ENCODE measurements at regions not wholly inside any gene's neighbourhood (a gene's known extent, or its start where the extent isn't known, plus 50 kb on each side); places are given as distances from the start of the nearest gene placed in this dataset.

GRCh38 chr4:138757432-138757831, 258.1 kb upstream of the NOCT start:
- DNase-seq (ENCODE audit: low read depth in 2 of 3, low spot score in 2 of 3): no peak

GRCh38 chr4:138756519-138756918, 259.1 kb upstream of the NOCT start:
- DNase-seq (ENCODE audit: low read depth in 2 of 3, low spot score in 2 of 3): no peak

GRCh38 chr4:138751309-138751708, 264.3 kb upstream of the NOCT start:
- no peak for DNase-seq (ENCODE audit: low read depth in 2 of 3, low spot score in 2 of 3)

- no peak for DNase-seq (ENCODE audit: low read depth in 2 of 3, low spot score in 2 of 3)
These were observed 266.3 kb upstream of the NOCT start for GRCh38 chr4:138749303-138749702.

- no peak for DNase-seq (ENCODE audit: low read depth in 2 of 3, low spot score in 2 of 3)
These were observed 273.7 kb upstream of the NOCT start for GRCh38 chr4:138741766-138742377.

- no peak for DNase-seq (ENCODE audit: low read depth in 2 of 3, low spot score in 2 of 3)
These were observed 274.5 kb upstream of the NOCT start for GRCh38 chr4:138740816-138741745.

DNA sequence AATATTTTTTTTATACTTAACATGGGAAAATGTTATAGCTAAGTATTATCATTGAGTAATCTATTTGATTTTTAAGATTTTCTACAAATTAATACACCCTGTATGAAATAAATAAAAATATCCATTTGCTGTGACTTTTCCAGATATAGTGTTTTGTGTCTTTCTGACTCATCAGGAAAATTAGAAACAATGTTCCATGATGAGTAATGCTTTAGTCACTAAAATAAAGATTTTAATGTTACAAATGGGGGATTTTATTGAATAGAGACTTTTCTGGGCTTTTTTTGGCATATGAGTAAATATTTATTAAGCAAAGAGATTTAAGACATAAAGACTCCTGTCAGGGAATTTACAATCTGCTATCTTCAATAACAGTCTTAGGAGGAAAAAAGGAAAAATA, 279.2 kb upstream of the NOCT start:
- DNase-seq (ENCODE audit: low read depth in 2 of 3, low spot score in 2 of 3): no peak

GRCh38 chr4:138734746-138735145, 280.8 kb upstream of the NOCT start:
- DNase-seq (ENCODE audit: low read depth in 2 of 3, low spot score in 2 of 3): no peak

DNA sequence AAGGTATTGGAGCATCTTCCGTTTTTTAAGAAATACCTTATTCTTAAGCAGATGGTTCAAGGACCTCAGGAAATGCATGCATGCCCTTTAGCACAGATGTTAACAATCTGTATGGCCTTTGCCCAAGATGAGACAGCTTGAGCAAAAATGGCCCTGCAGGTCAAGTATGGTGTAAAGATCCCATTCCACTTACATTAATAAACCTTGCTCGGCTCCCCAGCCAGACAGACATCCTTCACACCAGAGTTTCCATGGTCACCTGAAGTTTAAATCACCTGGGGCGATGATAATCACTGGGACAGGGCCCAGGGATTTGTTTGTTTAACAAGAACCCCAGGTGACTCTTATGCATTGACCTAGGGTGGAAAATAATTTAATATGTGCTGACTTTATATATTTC, 287.0 kb upstream of the NOCT start:
- no peak for DNase-seq (ENCODE audit: low read depth in 2 of 3, low spot score in 2 of 3)

GRCh38 chr4:138727731-138728130, 287.9 kb upstream of the NOCT start:
- no peak for DNase-seq (ENCODE audit: low read depth in 2 of 3, low spot score in 2 of 3)

- DNase-seq (ENCODE audit: low read depth in 2 of 3, low spot score in 2 of 3): no peak
These were observed 291.1 kb upstream of the NOCT start for GRCh38 chr4:138724530-138724929.

- DNase-seq (ENCODE audit: low read depth in 2 of 3, low spot score in 2 of 3): no peak
These were observed 298.8 kb upstream of the NOCT start for GRCh38 chr4:138716559-138717335.

DNA sequence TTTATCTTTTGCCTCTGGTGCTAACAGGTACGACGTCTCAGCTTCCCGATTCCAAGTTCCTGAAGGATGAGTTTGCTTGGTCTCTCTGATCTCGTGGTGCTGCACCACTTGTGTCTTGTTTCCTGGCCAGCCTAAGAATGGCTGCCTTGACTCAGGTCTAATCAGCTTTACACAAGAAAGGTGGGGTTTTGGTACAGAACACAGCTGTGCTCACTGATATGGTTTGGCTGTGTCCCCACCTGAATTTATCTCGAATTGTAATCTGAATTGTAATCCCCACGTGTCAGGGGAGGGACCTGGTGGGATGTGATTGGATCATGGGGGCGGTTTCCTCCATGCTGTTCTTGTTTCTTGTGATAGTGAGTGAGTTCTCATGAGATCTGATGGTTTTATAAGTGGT, 305.3 kb upstream of the NOCT start:
- no peak for DNase-seq (ENCODE audit: low read depth in 2 of 3, low spot score in 2 of 3)

DNA sequence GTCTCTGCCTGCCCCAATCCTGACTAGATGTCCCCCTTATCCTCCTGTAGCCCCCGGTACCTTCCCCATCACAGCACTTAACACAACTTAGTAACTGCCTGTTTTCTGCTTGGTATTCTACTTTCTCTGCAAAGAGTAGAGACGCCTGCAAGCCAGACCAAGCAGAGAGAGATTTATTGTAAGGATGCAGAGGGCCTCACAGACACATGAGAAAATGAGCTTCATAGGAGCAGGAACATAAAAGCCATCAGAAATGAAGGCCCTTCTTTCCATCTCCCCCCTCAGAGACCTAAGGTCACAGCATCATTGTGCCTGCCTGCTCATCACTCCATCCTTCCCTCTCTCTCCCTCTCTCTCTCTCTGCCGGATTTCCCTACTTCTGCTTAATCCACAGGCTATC, 305.7 kb upstream of the NOCT start:
- no peak for DNase-seq (ENCODE audit: low read depth in 2 of 3, low spot score in 2 of 3)

- no peak for DNase-seq (ENCODE audit: low read depth in 2 of 3, low spot score in 2 of 3)
These were observed 307.6 kb upstream of the NOCT start for GRCh38 chr4:138707746-138708677.

- DNase-seq (ENCODE audit: low read depth in 2 of 3, low spot score in 2 of 3): no peak
These were observed 309.4 kb upstream of the NOCT start for GRCh38 chr4:138706201-138706600.

DNA sequence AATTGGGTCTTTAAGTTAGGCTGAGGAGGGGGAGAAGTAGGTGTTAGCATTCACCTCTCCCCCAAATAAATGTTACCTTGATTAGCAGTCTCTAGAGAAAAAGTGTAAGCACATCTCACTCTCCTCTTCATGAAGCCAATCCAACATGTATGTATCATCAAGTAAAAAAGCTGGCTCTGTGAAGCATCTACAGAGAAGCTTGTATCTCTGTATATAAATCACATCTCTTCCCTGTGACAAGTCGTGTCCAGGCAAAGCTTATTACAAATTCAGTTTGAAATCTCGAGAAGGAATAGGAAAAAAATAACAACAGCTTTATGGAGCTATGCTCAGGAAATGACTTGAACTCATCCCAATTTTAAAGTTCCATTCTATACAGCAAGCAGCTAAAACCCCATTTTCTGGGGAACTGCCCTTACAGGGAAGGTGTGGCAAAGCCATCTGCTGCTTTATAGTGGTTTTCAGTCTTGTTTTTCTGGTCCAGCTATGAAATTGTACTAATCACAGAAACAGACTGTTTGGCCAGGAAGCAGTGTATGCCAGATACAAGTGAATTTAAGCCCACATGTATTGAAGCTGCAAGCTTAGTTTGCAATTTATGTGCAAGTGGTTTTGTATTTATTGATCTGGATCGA, 313.3 kb upstream of the NOCT start:
- DNase-seq (ENCODE audit: low read depth in 2 of 3, low spot score in 2 of 3): no peak

- no peak for DNase-seq (ENCODE audit: low read depth in 2 of 3, low spot score in 2 of 3)
These were observed 316.9 kb upstream of the NOCT start for GRCh38 chr4:138698641-138699040.

DNA sequence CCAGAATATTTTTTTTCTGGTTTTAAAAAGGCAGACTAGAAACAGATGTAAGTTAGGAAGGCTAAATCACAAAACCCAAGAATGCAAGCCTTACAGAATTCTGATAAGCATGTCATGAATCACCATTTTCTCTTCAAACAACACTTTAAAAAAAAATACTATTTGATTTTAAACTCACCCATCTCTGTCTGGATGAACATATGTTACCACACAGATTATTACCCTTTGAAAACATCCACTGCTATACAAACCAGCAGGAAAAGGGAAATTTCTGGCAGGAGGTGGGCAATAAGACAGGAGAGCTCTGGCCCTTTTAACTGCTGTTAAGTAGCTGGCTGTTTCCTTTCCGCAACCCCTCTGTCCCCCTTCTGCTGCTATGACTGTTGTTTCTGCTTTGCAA, 317.7 kb upstream of the NOCT start:
- no peak for DNase-seq (ENCODE audit: low read depth in 2 of 3, low spot score in 2 of 3)

GRCh38 chr4:138696771-138697170, 318.8 kb upstream of the NOCT start:
- DNase-seq (ENCODE audit: low read depth in 2 of 3, low spot score in 2 of 3): no peak

All from activated CD8-positive, alpha-beta memory T cell treated with anti-CD3 and anti-CD28 coated beads for 48 hours (primary cell).